ENCODE measurements at regions not wholly inside any gene's neighbourhood (a gene's known extent, or its start where the extent isn't known, plus 50 kb on each side); places are given as distances from the start of the nearest gene placed in this dataset.

- BruUV-seq (replicated peaks) = no TSS peak
These were observed 311.9 kb upstream of the TBX3 start for GRCh38 chr12:114995891-114996290.

GRCh38 chr12:114993165-114993564, 309.2 kb upstream of the TBX3 start:
- Mint-ChIP-seq H3K36me3 (ENCODE audit: insufficient read depth, unreplicated experiment) (no peaks in the 10 kb centered on the region), H3K27me3 (ENCODE audit: insufficient read depth, unreplicated experiment) (no peaks in the 10 kb centered on the region), H3K4me3 (ENCODE audit: unreplicated experiment) (no peak overlapping the region), H3K9me3 (ENCODE audit: unreplicated experiment) (no peaks in the 10 kb centered on the region), H3K27ac (ENCODE audit: low read depth, unreplicated experiment) (no peak overlapping the region), H3K4me1 (ENCODE audit: insufficient read depth, unreplicated experiment) (peaks cover 11% of the 10 kb centered on the region)
- TF ChIP-seq CTCF (IDR thresholded peaks at IDR 0.05; ENCODE audit: unreplicated experiment) = no peak
- DNase-seq (ENCODE audit: unreplicated experiment) = no peak
- intact Hi-C loops (cut with micrococcal nuclease) = no loop called here
- ChIA-PET CTCF (no interaction called here), POLR2A (no interaction called here)
- BruUV-seq (replicated peaks) = no TSS peak

More at GRCh38 chr12:114995891-114996290, 311.9 kb upstream of the TBX3 start:
- intact Hi-C loops (cut with micrococcal nuclease) = no loop called here
- peaks cover 21% of the 10 kb centered on the region for H3K4me1 Mint-ChIP-seq (ENCODE audit: insufficient read depth, unreplicated experiment)
- no peak for TF ChIP-seq CTCF (IDR thresholded peaks at IDR 0.05; ENCODE audit: unreplicated experiment)
- POLR2A ChIA-PET = interaction anchor here (1.2 kb wide), 1 partner anchor 15 kb away, joined by 3 read pairs; no protein-coding TSS in a partner anchor
- no peak overlapping the region for H3K27ac Mint-ChIP-seq (ENCODE audit: low read depth, unreplicated experiment)
- no peaks in the 10 kb centered on the region for H3K36me3 Mint-ChIP-seq (ENCODE audit: insufficient read depth, unreplicated experiment)
- DNase-seq (ENCODE audit: unreplicated experiment) = no peak
- H3K9me3 Mint-ChIP-seq (ENCODE audit: unreplicated experiment) = no peaks in the 10 kb centered on the region
- CTCF ChIA-PET = no interaction called here
- H3K27me3 Mint-ChIP-seq (ENCODE audit: insufficient read depth, unreplicated experiment) = no peaks in the 10 kb centered on the region
- H3K4me3 Mint-ChIP-seq (ENCODE audit: unreplicated experiment) = no peak overlapping the region

GRCh38 chr12:114992443-114992842, 308.5 kb upstream of the TBX3 start:
- CTCF ChIA-PET = no interaction called here
- Mint-ChIP-seq H3K9me3 (ENCODE audit: unreplicated experiment) (no peaks in the 10 kb centered on the region), H3K27ac (ENCODE audit: low read depth, unreplicated experiment) (no peak overlapping the region), H3K4me3 (ENCODE audit: unreplicated experiment) (no peak overlapping the region), H3K4me1 (ENCODE audit: insufficient read depth, unreplicated experiment) (peaks cover 11% of the 10 kb centered on the region), H3K27me3 (ENCODE audit: insufficient read depth, unreplicated experiment) (no peaks in the 10 kb centered on the region), H3K36me3 (ENCODE audit: insufficient read depth, unreplicated experiment) (no peaks in the 10 kb centered on the region)
- BruUV-seq (replicated peaks) = no TSS peak
- intact Hi-C loops (cut with micrococcal nuclease) = no loop called here
- TF ChIP-seq CTCF (IDR thresholded peaks at IDR 0.05; ENCODE audit: unreplicated experiment) = no peak
- DNase-seq (ENCODE audit: unreplicated experiment) = no peak
- POLR2A ChIA-PET = interaction anchor here (0.7 kb wide), 1 partner anchor 73 kb away, joined by 3 read pairs; no protein-coding TSS in a partner anchor

- no peaks in the 10 kb centered on the region for H3K9me3 Mint-ChIP-seq (ENCODE audit: unreplicated experiment)
- no peaks in the 10 kb centered on the region for H3K36me3 Mint-ChIP-seq (ENCODE audit: insufficient read depth, unreplicated experiment)
- ChIA-PET CTCF (interaction anchor here (0.6 kb wide), 1 partner anchor 55 kb away, joined by 3 read pairs; no protein-coding TSS in a partner anchor), POLR2A (no interaction called here)
- BruUV-seq (replicated peaks) = no TSS peak
- no peak for TF ChIP-seq CTCF (IDR thresholded peaks at IDR 0.05; ENCODE audit: unreplicated experiment)
- no peak for DNase-seq (ENCODE audit: unreplicated experiment)
- no peak overlapping the region for H3K27ac Mint-ChIP-seq (ENCODE audit: low read depth, unreplicated experiment)
- intact Hi-C loops (cut with micrococcal nuclease) = no loop called here
- H3K4me1 Mint-ChIP-seq (ENCODE audit: insufficient read depth, unreplicated experiment) = peaks cover 11% of the 10 kb centered on the region
- H3K27me3 Mint-ChIP-seq (ENCODE audit: insufficient read depth, unreplicated experiment) = no peaks in the 10 kb centered on the region
- H3K4me3 Mint-ChIP-seq (ENCODE audit: unreplicated experiment) = no peak overlapping the region
These were observed 306.4 kb upstream of the TBX3 start for GRCh38 chr12:114990381-114990780.
